ENCODE measurements at regions not wholly inside any gene's neighbourhood (a gene's known extent, or its start where the extent isn't known, plus 50 kb on each side); places are given as distances from the start of the nearest gene placed in this dataset.

DNA sequence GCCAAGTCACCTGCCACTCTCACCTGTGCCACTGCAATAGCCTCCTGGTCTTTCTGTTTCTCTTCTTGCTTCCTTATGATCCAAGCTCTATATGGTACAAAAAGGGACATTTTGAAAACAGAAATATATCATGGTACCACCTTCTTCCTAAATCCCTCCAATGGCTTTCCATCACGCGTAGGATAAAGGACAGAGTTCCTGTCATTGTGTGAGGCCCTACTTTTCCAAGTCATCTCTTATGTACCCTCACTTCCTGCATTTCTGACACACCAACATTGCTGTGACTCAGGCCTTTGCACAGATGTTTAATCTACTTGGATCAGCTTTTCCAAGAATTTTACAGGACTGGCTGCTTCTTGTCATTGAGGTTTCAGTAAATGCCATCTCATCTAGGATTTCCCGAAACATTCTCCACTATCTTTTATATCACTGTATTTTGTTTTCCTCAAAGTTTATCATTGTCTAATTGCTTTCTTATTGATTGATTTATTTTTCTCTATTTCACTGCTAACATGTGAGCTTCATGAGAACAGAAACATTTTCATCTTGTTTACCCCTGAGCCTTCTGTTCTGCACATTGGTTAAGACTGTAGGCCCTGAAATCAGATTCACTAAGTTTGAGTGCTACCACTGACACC, 426.1 kb upstream of the FANCL start:
- Histone ChIP-seq H3K4me3 (replicated peaks; ENCODE audit: insufficient read depth, low read length) (no peak overlapping the region), H3K27ac (replicated peaks) (no peak overlapping the region), H3K27me3 (ENCODE audit: insufficient read depth, poor library complexity, severe bottlenecking) (no peaks in the 10 kb centered on the region)
- DNase-seq (ENCODE audit: low read depth in 1 of 2, low spot score in 1 of 2), result no peak
- TF ChIP-seq SPI1 (IDR thresholded peaks at IDR 0.05; ENCODE audit: borderline replicate concordance, low read depth), result no peak
- no peak for TF ChIP-seq POLR2AphosphoS5 (IDR thresholded peaks at IDR 0.05; ENCODE audit: low read depth)
- TF ChIP-seq, protein P1, sequence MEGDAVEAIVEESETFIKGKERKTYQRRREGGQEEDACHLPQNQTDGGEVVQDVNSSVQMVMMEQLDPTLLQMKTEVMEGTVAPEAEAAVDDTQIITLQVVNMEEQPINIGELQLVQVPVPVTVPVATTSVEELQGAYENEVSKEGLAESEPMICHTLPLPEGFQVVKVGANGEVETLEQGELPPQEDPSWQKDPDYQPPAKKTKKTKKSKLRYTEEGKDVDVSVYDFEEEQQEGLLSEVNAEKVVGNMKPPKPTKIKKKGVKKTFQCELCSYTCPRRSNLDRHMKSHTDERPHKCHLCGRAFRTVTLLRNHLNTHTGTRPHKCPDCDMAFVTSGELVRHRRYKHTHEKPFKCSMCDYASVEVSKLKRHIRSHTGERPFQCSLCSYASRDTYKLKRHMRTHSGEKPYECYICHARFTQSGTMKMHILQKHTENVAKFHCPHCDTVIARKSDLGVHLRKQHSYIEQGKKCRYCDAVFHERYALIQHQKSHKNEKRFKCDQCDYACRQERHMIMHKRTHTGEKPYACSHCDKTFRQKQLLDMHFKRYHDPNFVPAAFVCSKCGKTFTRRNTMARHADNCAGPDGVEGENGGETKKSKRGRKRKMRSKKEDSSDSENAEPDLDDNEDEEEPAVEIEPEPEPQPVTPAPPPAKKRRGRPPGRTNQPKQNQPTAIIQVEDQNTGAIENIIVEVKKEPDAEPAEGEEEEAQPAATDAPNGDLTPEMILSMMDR (IDR thresholded peaks at IDR 0.05; ENCODE audit: insufficient read depth, low read length), result no peak
- no peak for TF ChIP-seq GABPA (IDR thresholded peaks at IDR 0.05; ENCODE audit: low read depth)
- TF ChIP-seq, protein P2, sequence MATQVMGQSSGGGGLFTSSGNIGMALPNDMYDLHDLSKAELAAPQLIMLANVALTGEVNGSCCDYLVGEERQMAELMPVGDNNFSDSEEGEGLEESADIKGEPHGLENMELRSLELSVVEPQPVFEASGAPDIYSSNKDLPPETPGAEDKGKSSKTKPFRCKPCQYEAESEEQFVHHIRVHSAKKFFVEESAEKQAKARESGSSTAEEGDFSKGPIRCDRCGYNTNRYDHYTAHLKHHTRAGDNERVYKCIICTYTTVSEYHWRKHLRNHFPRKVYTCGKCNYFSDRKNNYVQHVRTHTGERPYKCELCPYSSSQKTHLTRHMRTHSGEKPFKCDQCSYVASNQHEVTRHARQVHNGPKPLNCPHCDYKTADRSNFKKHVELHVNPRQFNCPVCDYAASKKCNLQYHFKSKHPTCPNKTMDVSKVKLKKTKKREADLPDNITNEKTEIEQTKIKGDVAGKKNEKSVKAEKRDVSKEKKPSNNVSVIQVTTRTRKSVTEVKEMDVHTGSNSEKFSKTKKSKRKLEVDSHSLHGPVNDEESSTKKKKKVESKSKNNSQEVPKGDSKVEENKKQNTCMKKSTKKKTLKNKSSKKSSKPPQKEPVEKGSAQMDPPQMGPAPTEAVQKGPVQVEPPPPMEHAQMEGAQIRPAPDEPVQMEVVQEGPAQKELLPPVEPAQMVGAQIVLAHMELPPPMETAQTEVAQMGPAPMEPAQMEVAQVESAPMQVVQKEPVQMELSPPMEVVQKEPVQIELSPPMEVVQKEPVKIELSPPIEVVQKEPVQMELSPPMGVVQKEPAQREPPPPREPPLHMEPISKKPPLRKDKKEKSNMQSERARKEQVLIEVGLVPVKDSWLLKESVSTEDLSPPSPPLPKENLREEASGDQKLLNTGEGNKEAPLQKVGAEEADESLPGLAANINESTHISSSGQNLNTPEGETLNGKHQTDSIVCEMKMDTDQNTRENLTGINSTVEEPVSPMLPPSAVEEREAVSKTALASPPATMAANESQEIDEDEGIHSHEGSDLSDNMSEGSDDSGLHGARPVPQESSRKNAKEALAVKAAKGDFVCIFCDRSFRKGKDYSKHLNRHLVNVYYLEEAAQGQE (IDR thresholded peaks at IDR 0.05; ENCODE audit: insufficient replicate concordance, low read depth), result no peak

DNA sequence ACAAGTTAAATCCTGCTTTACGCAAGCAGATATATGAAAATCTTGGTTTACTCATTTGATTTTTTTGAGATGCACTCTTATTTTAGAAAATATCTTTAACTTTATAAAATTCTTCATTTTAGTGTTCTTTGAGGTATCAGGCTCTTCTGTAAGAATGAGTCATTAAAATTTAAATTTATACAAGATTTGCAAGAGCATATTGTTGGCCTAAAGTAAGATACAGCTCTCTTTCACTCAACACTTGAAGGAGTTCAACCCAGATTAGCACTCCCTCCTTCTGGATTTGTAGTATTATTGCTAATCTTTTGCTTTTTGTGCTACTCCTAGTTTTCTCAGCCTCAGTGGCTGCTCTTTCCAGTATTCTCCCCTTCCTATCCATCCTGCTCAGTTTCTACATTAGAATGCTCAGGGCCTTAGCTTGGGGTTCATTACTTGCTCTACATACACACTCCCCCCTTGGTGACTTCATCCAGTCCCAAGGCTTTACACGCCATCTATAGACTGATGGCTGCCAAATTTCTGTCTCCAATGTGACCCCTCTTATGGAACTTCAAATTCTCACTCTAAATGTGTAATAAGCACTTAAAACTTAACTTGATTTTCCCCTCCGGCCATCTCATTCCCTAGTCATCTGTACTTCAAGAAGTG, 425.3 kb upstream of the FANCL start:
- no peak overlapping the region for H3K4me3 ChIP-seq (replicated peaks; ENCODE audit: insufficient read depth, low read length)
- no peak for DNase-seq (ENCODE audit: low read depth in 1 of 2, low spot score in 1 of 2)
- TF ChIP-seq SPI1 (IDR thresholded peaks at IDR 0.05; ENCODE audit: borderline replicate concordance, low read depth), result no peak
- no peak for TF ChIP-seq GABPA (IDR thresholded peaks at IDR 0.05; ENCODE audit: low read depth)
- TF ChIP-seq, protein P2 (IDR thresholded peaks at IDR 0.05; ENCODE audit: insufficient replicate concordance, low read depth), result no peak
- no peak for TF ChIP-seq POLR2AphosphoS5 (IDR thresholded peaks at IDR 0.05; ENCODE audit: low read depth)
- TF ChIP-seq, protein P1 (IDR thresholded peaks at IDR 0.05; ENCODE audit: insufficient read depth, low read length), result no peak
- H3K27me3 ChIP-seq (ENCODE audit: insufficient read depth, poor library complexity, severe bottlenecking), result no peaks in the 10 kb centered on the region
- no peak overlapping the region for H3K27ac ChIP-seq (replicated peaks)

DNA sequence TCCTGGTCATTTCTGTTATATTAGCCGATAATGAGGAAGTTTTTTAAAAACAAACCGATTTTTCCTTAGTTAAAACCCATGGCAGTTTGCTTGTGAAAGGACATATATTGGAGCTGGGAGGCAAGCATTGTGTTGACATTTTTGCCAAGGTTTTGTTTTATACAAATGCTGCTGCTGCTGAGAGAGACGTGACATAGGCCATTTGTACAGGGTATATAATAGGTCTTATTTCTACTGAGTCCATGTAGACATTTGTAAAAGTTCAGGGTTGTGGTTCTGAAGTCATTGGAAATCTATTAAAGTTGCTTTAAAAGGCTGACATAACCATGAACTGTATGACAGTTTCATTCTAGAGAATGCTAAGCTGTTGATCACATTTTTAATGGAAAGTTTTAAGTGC, 424.0 kb upstream of the FANCL start:
- Histone ChIP-seq H3K27ac (replicated peaks) (no peak overlapping the region), H3K4me3 (replicated peaks; ENCODE audit: insufficient read depth, low read length) (no peak overlapping the region), H3K27me3 (ENCODE audit: insufficient read depth, poor library complexity, severe bottlenecking) (no peaks in the 10 kb centered on the region)
- no peak for DNase-seq (ENCODE audit: low read depth in 1 of 2, low spot score in 1 of 2)
- TF ChIP-seq, protein P2 (IDR thresholded peaks at IDR 0.05; ENCODE audit: insufficient replicate concordance, low read depth), result no peak
- TF ChIP-seq POLR2AphosphoS5 (IDR thresholded peaks at IDR 0.05; ENCODE audit: low read depth) (no peak), GABPA (IDR thresholded peaks at IDR 0.05; ENCODE audit: low read depth) (no peak)

Data from HL-60 (cell line).